Lower leg skin (tissue), 4 donors: ENCODE measurements at regions not wholly inside any gene's neighbourhood (a gene's known extent, or its start where the extent isn't known, plus 50 kb on each side); places are given as distances from the start of the nearest gene placed in this dataset.

Source experiments
- DNase-seq, 2 donors: peaks; one replicate each; pipeline ENCODE4 v3.0.0-alpha.2; 2019; ENCODE audit warnings: low spot score in 2 of 2
- H3K4me3 ChIP-seq: fragments of 200-600 bp; sonication (generic); 2 replicates; pipeline ENCODE4 v1.5.1; 2017; ENCODE audit warnings: mild to moderate bottlenecking, low read depth; ENCODE audit not compliant: poor library complexity, severe bottlenecking
- POLR2A ChIP-seq, 2 donors: fragments of 450-650 bp; IDR thresholded peaks; one replicate each; pipeline ENCODE4 v1.6.1; 2016 to 2017; ENCODE audit warnings: antibody characterized with exemption in 2 of 2, mild to moderate bottlenecking in 1 of 2, moderate library complexity in 1 of 2
- WGBS, 2 donors: methylation state at CpG; one replicate each; pipeline ENCODE4 v1.1.5; 2018; 5-methylcytosine and 5-hydroxymethylcytosine counted together
- intact Hi-C: fragments of 100-400 bp; cut with DNase I; formaldehyde crosslinking; loops from one replicate; pipeline ENCODE4 v1.15.0; 2023; ENCODE audit warnings: low total_unique reads
- TF ChIP-seq, protein P1 (sequence below), 3 donors: fragments of 450-650 bp; IDR thresholded peaks; one replicate each; pipeline ENCODE4 v1.5.1; 2016; ENCODE audit warnings: antibody characterized with exemption in 3 of 3, mild to moderate bottlenecking in 3 of 3, moderate library complexity in 2 of 3

DNA sequence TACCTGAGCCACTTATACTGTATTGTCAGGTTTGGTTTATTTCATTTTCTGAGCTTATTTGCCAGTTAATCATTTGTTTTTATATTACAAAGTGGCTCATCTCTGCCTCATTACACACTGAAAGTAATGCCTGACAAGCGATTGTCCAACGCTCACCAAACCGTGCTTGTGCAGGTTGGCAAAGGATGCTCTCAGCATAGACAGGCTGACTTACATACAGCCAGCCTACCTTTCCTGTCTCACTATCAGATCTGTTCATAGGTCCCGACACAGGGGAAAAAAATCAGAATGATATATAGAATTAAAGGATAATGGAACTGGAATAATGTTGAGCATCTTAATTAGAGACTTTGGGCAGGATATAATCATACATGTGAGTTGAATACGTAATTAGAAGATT, 739.7 kb upstream of the RIOK2 start:
- 86 to 93% methylated on average over 5 of the region's 5 CpGs for WGBS, 2 donors
- no peak for DNase-seq
- intact Hi-C loops: no loop called here
- H3K4me3 ChIP-seq: no peak overlapping the region
- TF ChIP-seq, protein P1, sequence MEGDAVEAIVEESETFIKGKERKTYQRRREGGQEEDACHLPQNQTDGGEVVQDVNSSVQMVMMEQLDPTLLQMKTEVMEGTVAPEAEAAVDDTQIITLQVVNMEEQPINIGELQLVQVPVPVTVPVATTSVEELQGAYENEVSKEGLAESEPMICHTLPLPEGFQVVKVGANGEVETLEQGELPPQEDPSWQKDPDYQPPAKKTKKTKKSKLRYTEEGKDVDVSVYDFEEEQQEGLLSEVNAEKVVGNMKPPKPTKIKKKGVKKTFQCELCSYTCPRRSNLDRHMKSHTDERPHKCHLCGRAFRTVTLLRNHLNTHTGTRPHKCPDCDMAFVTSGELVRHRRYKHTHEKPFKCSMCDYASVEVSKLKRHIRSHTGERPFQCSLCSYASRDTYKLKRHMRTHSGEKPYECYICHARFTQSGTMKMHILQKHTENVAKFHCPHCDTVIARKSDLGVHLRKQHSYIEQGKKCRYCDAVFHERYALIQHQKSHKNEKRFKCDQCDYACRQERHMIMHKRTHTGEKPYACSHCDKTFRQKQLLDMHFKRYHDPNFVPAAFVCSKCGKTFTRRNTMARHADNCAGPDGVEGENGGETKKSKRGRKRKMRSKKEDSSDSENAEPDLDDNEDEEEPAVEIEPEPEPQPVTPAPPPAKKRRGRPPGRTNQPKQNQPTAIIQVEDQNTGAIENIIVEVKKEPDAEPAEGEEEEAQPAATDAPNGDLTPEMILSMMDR (IDR thresholded peaks at IDR 0.05): no peak
- TF ChIP-seq POLR2A (IDR thresholded peaks at IDR 0.05): no peak

DNA sequence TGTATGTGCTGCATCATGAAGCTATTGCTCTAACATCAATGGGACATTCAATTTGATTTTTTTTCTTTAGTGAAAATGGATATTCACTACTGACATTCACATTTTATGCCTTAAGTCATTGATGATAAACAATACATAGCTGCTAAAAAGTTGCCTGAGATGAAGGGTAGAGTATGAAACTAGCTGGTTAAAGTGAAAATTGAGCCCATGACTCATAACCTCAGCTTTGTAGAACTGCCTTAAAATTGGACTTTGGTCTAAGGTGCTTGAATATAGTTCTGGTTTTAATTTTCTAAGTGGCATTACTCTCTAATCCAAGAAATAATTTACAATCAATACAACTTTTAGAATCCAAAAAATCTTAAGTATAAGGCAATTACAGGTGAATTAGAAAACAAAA, 740.4 kb upstream of the RIOK2 start:
- intact Hi-C loops: no loop called here
- no peak for DNase-seq
- H3K4me3 ChIP-seq: no peak overlapping the region
- TF ChIP-seq, protein P1 (IDR thresholded peaks at IDR 0.05): no peak
- no peak for TF ChIP-seq POLR2A (IDR thresholded peaks at IDR 0.05)

DNA sequence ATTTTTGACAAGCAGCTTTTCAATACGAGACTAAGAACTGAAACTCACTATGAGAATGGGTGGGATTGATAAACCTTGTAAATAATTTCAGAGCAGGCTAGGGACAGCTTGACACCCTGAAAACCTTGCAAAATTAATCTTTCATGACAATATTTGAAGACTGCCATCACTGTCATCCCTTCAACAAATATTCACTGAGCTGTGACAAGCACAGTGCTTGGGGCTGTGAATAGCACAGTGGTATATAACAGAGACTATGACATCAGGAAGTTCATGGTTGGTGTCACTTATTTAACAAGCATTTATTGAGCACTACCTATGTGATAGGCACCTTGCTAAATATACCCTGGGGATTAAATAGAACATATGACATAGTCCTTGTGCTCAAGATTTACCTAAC, 741.0 kb upstream of the RIOK2 start:
- no peak for DNase-seq
- no peak overlapping the region for H3K4me3 ChIP-seq
- intact Hi-C loops: no loop called here
- TF ChIP-seq POLR2A (IDR thresholded peaks at IDR 0.05): no peak
- TF ChIP-seq, protein P1 (IDR thresholded peaks at IDR 0.05): no peak
- WGBS, 2 donors: 83 to 85% methylated on average over 1 of the region's 1 CpG

DNA sequence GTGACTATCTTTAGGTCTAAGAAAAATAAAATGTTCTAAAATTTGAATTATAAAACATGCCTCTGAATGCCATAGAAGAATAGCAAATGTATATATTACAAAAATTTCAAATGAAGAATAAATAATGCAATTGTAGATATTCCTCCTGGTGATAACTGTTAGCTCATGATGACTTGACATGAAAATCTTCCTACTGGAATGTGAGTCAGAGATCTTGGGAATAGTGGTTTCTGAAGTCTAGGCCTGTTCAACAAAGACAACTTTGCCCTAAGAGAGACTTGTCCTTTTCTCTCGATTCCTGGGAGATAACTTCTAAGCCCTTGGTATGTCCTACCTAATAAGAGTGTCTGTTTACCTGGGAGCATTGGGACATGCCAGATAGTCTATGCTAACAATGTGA, 746.3 kb upstream of the RIOK2 start:
- no peak for TF ChIP-seq POLR2A (IDR thresholded peaks at IDR 0.05)
- TF ChIP-seq, protein P1 (IDR thresholded peaks at IDR 0.05): no peak
- no peak overlapping the region for H3K4me3 ChIP-seq
- 96 to 100% methylated on average over 1 of the region's 1 CpG for WGBS, 2 donors
- no peak for DNase-seq
- intact Hi-C loops: no loop called here

DNA sequence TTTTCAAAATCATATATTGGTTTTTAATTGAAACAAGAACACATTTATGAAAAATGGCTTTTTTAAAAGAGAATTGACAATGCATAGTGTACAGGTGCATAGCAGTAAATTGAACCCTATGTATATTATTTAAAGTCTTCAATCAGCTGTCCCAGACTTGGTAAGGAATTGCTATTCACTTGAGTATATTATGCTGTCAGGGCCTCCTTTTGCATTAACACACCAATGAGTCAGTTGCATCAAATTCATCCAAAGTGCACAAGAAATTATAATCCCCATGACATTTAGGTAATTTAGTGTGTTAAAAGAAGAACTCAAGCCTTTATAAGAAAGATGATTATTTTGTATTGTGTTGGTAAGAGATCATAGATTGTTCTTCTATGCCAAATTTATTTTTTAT, 748.8 kb upstream of the RIOK2 start:
- TF ChIP-seq POLR2A (IDR thresholded peaks at IDR 0.05): no peak
- TF ChIP-seq, protein P1 (IDR thresholded peaks at IDR 0.05): no peak
- DNase-seq: no peak
- no peak overlapping the region for H3K4me3 ChIP-seq
- intact Hi-C loops: no loop called here

DNA sequence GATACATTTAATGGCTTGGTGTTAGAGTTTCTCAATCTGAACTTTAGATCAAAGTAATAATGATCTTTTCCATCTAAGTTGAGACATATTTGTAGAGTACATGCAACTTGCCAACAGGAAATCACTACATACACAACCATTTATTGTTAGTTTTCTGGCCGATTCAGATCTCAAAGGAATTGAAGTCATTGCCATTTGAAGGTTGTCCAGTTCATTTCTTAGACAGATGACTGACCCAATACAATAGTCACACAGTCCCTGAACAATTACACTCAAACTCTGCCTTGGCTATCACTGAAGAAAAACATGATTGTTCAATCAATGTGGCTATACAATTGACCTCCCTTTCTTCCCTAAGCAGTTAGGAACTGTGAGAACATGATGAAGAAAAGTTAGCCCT, 753.2 kb upstream of the RIOK2 start:
- 49 to 53% methylated on average over 1 of the region's 1 CpG for WGBS, 2 donors
- DNase-seq: no peak
- TF ChIP-seq POLR2A (IDR thresholded peaks at IDR 0.05): no peak
- TF ChIP-seq, protein P1 (IDR thresholded peaks at IDR 0.05): no peak
- H3K4me3 ChIP-seq: no peak overlapping the region
- intact Hi-C loops: no loop called here
